Loucy (cell line): ENCODE measurements at regions not wholly inside any gene's neighbourhood (a gene's known extent, or its start where the extent isn't known, plus 50 kb on each side); places are given as distances from the start of the nearest gene placed in this dataset.

Source experiments
- H2AFZ ChIP-seq: fragments of 200-600 bp; sonication (generic); 2 replicates; pipeline ENCODE4 v1.6.0; 2016; ENCODE audit warnings: antibody characterized with exemption, mild to moderate bottlenecking, low read length, moderate library complexity
- H3F3A ChIP-seq: fragments of 200-600 bp; 2 replicates; pipeline ENCODE4 v1.6.0; 2016; ENCODE audit warnings: antibody characterized with exemption, low read depth, mild to moderate bottlenecking
- H3K27me3 ChIP-seq: fragments of 200-600 bp; sonication (generic); 2 replicates; pipeline ENCODE4 v1.6.1; 2014; ENCODE audit warnings: low read length, mild to moderate bottlenecking; ENCODE audit not compliant: insufficient read depth, poor library complexity, severe bottlenecking
- H3K36me3 ChIP-seq: fragments of 200-600 bp; sonication (generic); 2 replicates; pipeline ENCODE4 v1.6.1; 2016; ENCODE audit warnings: low read length; ENCODE audit not compliant: insufficient read depth
- H3K4me1 ChIP-seq: fragments of 200-600 bp; sonication (generic); 2 replicates; pipeline ENCODE4 v1.5.1; 2014; ENCODE audit warnings: low read length, mild to moderate bottlenecking; ENCODE audit not compliant: insufficient read depth, poor library complexity, severe bottlenecking
- H3K4me2 ChIP-seq: fragments of 200-600 bp; sonication (generic); 2 replicates; pipeline ENCODE4 v1.6.0; 2014; ENCODE audit warnings: antibody characterized with exemption, low read length, low read depth, mild to moderate bottlenecking; ENCODE audit not compliant: poor library complexity, severe bottlenecking
- H3K4me3 ChIP-seq: fragments of 200-600 bp; sonication (generic); 2 replicates; pipeline ENCODE4 v1.5.1; 2014; ENCODE audit warnings: low read length, mild to moderate bottlenecking, mixed read lengths; ENCODE audit not compliant: poor library complexity, severe bottlenecking
- H3K79me2 ChIP-seq: fragments of 200-600 bp; sonication (generic); 2 replicates; pipeline ENCODE4 v1.6.1; 2014; ENCODE audit warnings: low read length; ENCODE audit not compliant: insufficient read depth
- H3K9ac ChIP-seq: fragments of 200-600 bp; sonication (generic); 2 replicates; pipeline ENCODE4 v1.6.0; 2014; ENCODE audit warnings: mild to moderate bottlenecking, low read depth, low read length, moderate library complexity; ENCODE audit not compliant: poor library complexity, severe bottlenecking
- H3K9me2 ChIP-seq: fragments of 200-600 bp; sonication (generic); replicated peaks from 2 replicates; pipeline ENCODE4 v1.6.1; 2016; ENCODE audit warnings: low read depth, low read length, mixed read lengths
- H3K9me3 ChIP-seq: fragments of 200-600 bp; sonication (generic); 2 replicates; pipeline ENCODE4 v1.6.1; 2014; ENCODE audit warnings: mild to moderate bottlenecking, antibody characterized with exemption, low read length, low read depth; ENCODE audit not compliant: insufficient read depth
- H4K20me1 ChIP-seq: fragments of 200-600 bp; sonication (generic); 2 replicates; pipeline ENCODE4 v1.6.0; 2014; ENCODE audit warnings: antibody characterized with exemption, low read length, mild to moderate bottlenecking; ENCODE audit not compliant: insufficient read depth, poor library complexity, severe bottlenecking
- CTCF ChIP-seq: fragments of 200-600 bp; sonication (generic); conservative IDR thresholded peaks from 2 replicates; pipeline ENCODE4 v1.5.1; 2014; ENCODE audit warnings: mild to moderate bottlenecking, antibody characterized with exemption, low read length
- EZH2phosphoT487 ChIP-seq: fragments of 200-600 bp; IDR thresholded peaks from 2 replicates; pipeline ENCODE4 v1.6.1; 2018; ENCODE audit warnings: antibody characterized with exemption, mild to moderate bottlenecking, moderate library complexity, borderline replicate concordance

- no peaks in the 10 kb centered on the region for H3K36me3 ChIP-seq
- H3K9me3 ChIP-seq, result no peaks in the 10 kb centered on the region
- H3K79me2 ChIP-seq, result no peaks in the 10 kb centered on the region
- H3K4me3 ChIP-seq, result no peak overlapping the region
- H4K20me1 ChIP-seq, result no peaks in the 10 kb centered on the region
- H3K4me2 ChIP-seq, result no peak overlapping the region
- H3K27me3 ChIP-seq, result no peaks in the 10 kb centered on the region
- TF ChIP-seq EZH2phosphoT487 (no peak), CTCF (no peak)
- H2AFZ ChIP-seq, result no peak overlapping the region
- H3K4me1 ChIP-seq, result no peaks in the 10 kb centered on the region
- H3K9me2 ChIP-seq, result no peaks in the 10 kb centered on the region
- no peaks in the 10 kb centered on the region for H3F3A ChIP-seq
- H3K9ac ChIP-seq, result no peak overlapping the region
Measured at GRCh38 chr3:89685731-89686130, 578.3 kb downstream of the EPHA3 start.

- H4K20me1 ChIP-seq, result no peaks in the 10 kb centered on the region
- H3K9me3 ChIP-seq, result no peaks in the 10 kb centered on the region
- no peaks in the 10 kb centered on the region for H3F3A ChIP-seq
- no peak overlapping the region for H3K4me3 ChIP-seq
- TF ChIP-seq CTCF (no peak), EZH2phosphoT487 (no peak)
- no peaks in the 10 kb centered on the region for H3K27me3 ChIP-seq
- no peaks in the 10 kb centered on the region for H3K4me1 ChIP-seq
- no peaks in the 10 kb centered on the region for H3K36me3 ChIP-seq
- H3K79me2 ChIP-seq, result no peaks in the 10 kb centered on the region
- no peaks in the 10 kb centered on the region for H3K9me2 ChIP-seq
- H3K9ac ChIP-seq, result no peak overlapping the region
- H2AFZ ChIP-seq, result no peak overlapping the region
- H3K4me2 ChIP-seq, result no peak overlapping the region
Measured at GRCh38 chr3:89690646-89691045, 583.2 kb downstream of the EPHA3 start.

GRCh38 chr3:89692601-89693000 is 585.2 kb downstream of the EPHA3 start:
- Histone ChIP-seq H2AFZ (no peak overlapping the region), H3K9ac (no peak overlapping the region), H3K4me2 (no peak overlapping the region), H4K20me1 (no peaks in the 10 kb centered on the region), H3K4me3 (no peak overlapping the region), H3K27me3 (no peaks in the 10 kb centered on the region), H3K79me2 (no peaks in the 10 kb centered on the region), H3F3A (no peaks in the 10 kb centered on the region), H3K36me3 (no peaks in the 10 kb centered on the region), H3K9me2 (no peaks in the 10 kb centered on the region), H3K4me1 (no peaks in the 10 kb centered on the region), H3K9me3 (no peaks in the 10 kb centered on the region)
- TF ChIP-seq CTCF (no peak), EZH2phosphoT487 (no peak)
